ENCODE measurements at regions not wholly inside any gene's neighbourhood (a gene's known extent, or its start where the extent isn't known, plus 50 kb on each side); places are given as distances from the start of the nearest gene placed in this dataset.
"Not testable (repeated sequence)": the region's sequence is repeated elsewhere in the genome, so short reads cannot be mapped to it uniquely, and the experiment has no call there.

DNA sequence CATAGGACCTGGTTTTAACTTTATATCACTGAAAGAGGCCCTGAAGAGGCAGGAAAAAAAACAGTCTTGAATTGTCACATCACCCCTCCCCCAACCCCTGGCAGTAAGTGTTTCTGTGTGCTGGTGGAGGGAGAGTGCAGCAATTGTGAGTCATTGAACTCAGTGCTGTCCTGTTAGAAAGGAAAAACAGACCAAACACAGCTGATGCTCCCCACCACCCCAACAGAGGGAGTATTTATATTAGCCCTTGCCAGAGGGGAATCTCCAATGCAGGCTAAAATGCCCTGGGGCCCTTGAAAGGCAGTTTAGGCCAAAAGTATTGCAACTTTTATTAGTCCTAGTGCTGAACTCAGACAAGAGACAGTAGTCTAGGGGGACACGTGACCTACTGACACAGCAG, 197.8 kb upstream of the AGTR2 start:
- DNase-seq: no peak

DNA sequence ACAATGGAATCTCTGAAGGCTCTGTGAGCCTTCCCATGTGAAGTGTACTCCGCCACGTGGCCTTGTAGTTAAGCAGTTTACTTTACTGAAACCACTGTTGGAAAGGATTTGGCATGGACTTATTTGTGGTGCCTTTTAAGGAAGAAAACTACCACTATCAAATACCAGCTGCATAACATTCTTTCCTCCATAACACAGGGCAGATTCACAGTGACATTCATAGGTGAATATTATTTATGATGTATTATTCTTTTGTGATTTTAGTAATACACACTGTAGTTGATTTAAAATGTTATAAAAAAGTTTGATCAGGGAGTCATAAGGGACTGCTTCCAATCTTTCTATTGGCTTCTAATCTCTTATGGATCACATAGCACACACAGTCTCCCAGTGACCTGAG, 192.5 kb upstream of the AGTR2 start:
- DNase-seq: no peak

GRCh38 chrX:115983148-115983547, 187.4 kb upstream of the AGTR2 start:
- not testable (repeated sequence) for DNase-seq

DNA sequence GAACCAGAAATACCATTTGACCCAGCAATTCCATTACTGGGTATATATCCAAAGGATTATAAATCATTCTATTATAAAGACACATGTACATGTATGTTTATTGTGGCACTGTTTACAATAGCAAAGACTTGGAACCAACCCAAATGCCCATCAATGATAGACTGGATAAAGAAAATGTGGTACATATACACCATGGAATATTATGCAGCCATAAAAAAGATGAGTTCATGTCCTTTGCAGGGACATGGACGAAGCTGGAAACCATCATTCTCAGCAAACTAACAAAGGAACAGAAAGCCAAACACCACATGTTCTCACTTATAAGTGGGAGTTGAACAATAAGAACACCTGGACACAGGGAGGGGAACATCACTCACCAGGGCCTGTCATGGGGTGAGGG, 183.1 kb upstream of the AGTR2 start:
- DNase-seq: not testable (repeated sequence)

GRCh38 chrX:115988825-115989224, 181.7 kb upstream of the AGTR2 start:
- DNase-seq: no peak

DNA sequence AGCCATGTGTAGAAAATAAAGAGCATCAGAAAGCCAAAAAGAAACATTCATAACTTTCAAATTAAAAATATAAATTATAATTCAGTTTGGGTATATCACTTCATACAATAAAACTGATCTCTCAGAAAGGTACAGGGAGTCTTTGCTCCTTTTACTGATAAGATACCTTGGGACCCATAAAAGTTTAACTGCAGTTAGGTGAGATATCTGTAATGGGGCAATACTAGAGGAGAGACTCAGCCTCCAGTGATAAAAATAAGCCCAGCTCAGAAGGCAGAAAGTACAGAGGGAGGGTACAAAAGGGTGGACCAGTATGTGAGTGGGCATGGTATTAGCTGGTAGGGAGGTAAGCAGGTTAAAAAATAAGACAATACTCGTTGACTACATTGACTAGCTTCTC, 180.9 kb upstream of the AGTR2 start:
- DNase-seq: no peak

- no peak for DNase-seq
These were observed 161.2 kb upstream of the AGTR2 start for GRCh38 chrX:116009346-116009745.

DNA sequence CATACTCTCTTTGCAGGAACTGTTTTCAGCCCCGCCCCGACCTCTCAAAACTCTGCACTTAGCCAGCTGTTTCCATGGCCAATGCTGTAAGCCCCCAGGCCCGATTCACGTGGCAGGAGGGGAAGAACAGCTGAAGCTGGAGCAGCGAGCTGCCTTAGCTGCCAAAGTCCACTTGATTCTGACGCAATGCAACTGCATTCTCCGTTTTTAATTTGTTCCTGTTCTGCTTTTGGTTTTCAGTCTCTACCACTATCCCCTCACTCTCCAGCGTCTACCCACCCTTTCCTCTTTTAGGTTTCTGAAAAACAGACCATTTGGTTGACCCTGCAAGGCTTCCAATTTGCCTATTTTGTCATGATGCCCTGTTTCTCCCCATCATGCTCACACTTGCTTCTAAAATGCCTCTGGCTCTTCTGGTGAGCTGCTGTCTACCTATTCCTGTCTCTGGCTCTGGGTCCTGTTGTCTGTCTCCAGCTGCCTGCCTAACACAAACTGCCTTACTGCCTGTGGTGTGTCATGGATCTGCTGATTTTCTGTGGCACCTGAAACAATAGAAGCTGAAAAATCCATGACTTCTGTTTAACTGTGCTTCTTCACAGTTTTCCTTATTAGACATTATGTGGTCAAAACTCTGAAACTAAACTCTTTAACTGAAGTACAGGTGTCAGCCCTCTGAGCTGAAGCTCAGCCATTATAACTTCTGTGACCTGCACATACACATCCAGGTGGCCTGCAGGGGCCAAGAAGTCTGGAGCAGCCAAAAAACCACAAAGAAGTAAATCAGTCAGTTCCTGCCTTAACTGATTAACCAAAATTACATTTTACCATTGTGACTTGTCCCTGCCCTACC, 160.5 kb upstream of the AGTR2 start:
- no peak for DNase-seq

DNA sequence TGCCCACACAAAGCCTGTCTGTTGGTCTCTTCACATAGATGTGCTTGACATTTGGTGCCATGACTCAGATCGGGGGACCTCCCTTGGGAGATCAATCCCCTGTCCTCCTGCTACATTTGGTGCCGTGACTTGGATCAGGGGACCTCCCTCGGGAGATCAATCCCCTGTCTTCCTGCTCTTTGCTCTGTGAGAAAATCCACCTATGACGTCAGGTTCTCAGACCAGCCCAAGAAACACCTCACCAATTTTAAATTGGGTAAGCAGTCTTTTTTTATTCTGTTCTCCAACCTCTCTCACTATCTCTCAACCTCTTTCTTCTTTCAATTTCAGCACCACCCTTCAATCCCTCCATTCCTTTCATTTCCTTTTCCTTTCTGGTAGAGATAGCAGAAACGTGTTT, 159.6 kb upstream of the AGTR2 start:
- no peak for DNase-seq

GRCh38 chrX:116031331-116031730, 139.2 kb upstream of the AGTR2 start:
- DNase-seq: no peak
